GM23338 (cell line): ENCODE measurements at regions not wholly inside any gene's neighbourhood (a gene's known extent, or its start where the extent isn't known, plus 50 kb on each side); places are given as distances from the start of the nearest gene placed in this dataset.

Experiments used
- ATAC-seq: fragments of 200-7000 bp; cut with Tn5 transposase; 3 replicates; pipeline ENCODE4 v1.9.1; 2020
- DNase-seq: peaks from one replicate; pipeline ENCODE4 v3.0.0-alpha.2; 2015; ENCODE audit warnings: low spot score
- H2AFZ ChIP-seq: fragments of 200-600 bp; sonication (generic); 2 replicates; pipeline ENCODE4 v1.8.0; 2016; ENCODE audit warnings: antibody characterized with exemption, mild to moderate bottlenecking, moderate library complexity
- H3F3A ChIP-seq: fragments of 200-600 bp; sonication (generic); replicated peaks from 2 replicates; pipeline ENCODE4 v1.8.0; 2017; ENCODE audit warnings: antibody characterized with exemption, mixed run types, low read depth
- H3K27ac ChIP-seq: fragments of 200-600 bp; sonication (generic); 2 replicates; pipeline ENCODE4 v1.6.1; 2016; ENCODE audit warnings: low read depth
- H3K27me3 ChIP-seq: fragments of 200-600 bp; sonication (generic); 2 replicates; pipeline ENCODE4 v1.8.0; 2016; ENCODE audit warnings: mild to moderate bottlenecking, mixed run types, moderate library complexity; ENCODE audit not compliant: insufficient read depth
- H3K36me3 ChIP-seq: fragments of 200-600 bp; sonication (generic); 2 replicates; pipeline ENCODE4 v1.8.0; 2016; ENCODE audit warnings: mild to moderate bottlenecking; ENCODE audit not compliant: insufficient read depth
- H3K4me1 ChIP-seq: fragments of 200-600 bp; sonication (generic); 2 replicates; pipeline ENCODE4 v1.8.0; 2016; ENCODE audit warnings: mild to moderate bottlenecking, moderate library complexity; ENCODE audit not compliant: insufficient read depth
- H3K4me2 ChIP-seq: fragments of 200-600 bp; sonication (generic); 2 replicates; pipeline ENCODE4 v1.7.1; 2017; ENCODE audit warnings: mixed run types
- H3K4me3 ChIP-seq: fragments of 200-600 bp; sonication (generic); 2 replicates; pipeline ENCODE4 v1.6.1; 2016; ENCODE audit warnings: mixed run types
- H3K79me2 ChIP-seq: fragments of 200-600 bp; sonication (generic); replicated peaks from 2 replicates; pipeline ENCODE4 v1.8.0; 2017; ENCODE audit warnings: mild to moderate bottlenecking; ENCODE audit not compliant: insufficient read depth
- H3K9me2 ChIP-seq: fragments of 200-600 bp; sonication (generic); 2 replicates; pipeline ENCODE4 v1.8.0; 2017; ENCODE audit not compliant: insufficient read depth
- H4K20me1 ChIP-seq: fragments of 200-600 bp; sonication (generic); replicated peaks from 2 replicates; pipeline ENCODE4 v1.8.0; 2017; ENCODE audit warnings: mild to moderate bottlenecking; ENCODE audit not compliant: insufficient read depth
- H3K27ac Mint-ChIP-seq: 2 replicates; pipeline ENCODE4 v1.8.0; 2020; ENCODE audit warnings: inconsistent platforms, mild to moderate bottlenecking, moderate library complexity, mixed read lengths
- H3K27me3 Mint-ChIP-seq: 3 replicates; pipeline ENCODE4 v1.8.0; 2022; ENCODE audit warnings: low read depth, mild to moderate bottlenecking, moderate library complexity, mixed read lengths, inconsistent platforms; ENCODE audit not compliant: insufficient read depth, poor library complexity
- H3K36me3 Mint-ChIP-seq: 3 replicates; pipeline ENCODE4 v1.8.0; 2021; ENCODE audit warnings: low read depth, mild to moderate bottlenecking, inconsistent platforms, moderate library complexity, mixed read lengths
- H3K4me1 Mint-ChIP-seq: 3 replicates; pipeline ENCODE4 v1.8.0; 2020; ENCODE audit warnings: mild to moderate bottlenecking, inconsistent platforms, mixed read lengths
- H3K4me3 Mint-ChIP-seq: 3 replicates; pipeline ENCODE4 v1.8.0; 2021; ENCODE audit warnings: moderate library complexity, mild to moderate bottlenecking, inconsistent platforms, mixed read lengths
- H3K9me3 Mint-ChIP-seq: 3 replicates; pipeline ENCODE4 v1.8.0; 2020; ENCODE audit warnings: moderate library complexity, mild to moderate bottlenecking, inconsistent platforms, mixed read lengths
- CREB1 ChIP-seq: fragments of 250-450 bp; sonication (Bioruptor Pico); IDR thresholded peaks from 2 replicates; pipeline ENCODE4 v1.5.0; 2020; ENCODE audit warnings: low read depth, mild to moderate bottlenecking, moderate library complexity
- CTCF ChIP-seq, 2 experiments: fragments of 200-600 bp in 1 of 2; sonication (generic) in 1 of 2; conservative IDR thresholded peaks; 2 replicates each; pipeline versions ENCODE4 v1.5.1 to v1.6.1; 2016 to 2017; ENCODE audit warnings: antibody characterized with exemption in 2 of 2, low read depth in 2 of 2, mild to moderate bottlenecking in 2 of 2, moderate library complexity in 1 of 2
- ETS1 ChIP-seq: IDR thresholded peaks from 2 replicates; pipeline ENCODE4 v1.6.1; 2016; ENCODE audit warnings: antibody characterized with exemption
- EZH2 ChIP-seq: fragments of 200-600 bp; sonication (generic); IDR thresholded peaks from one replicate; pipeline ENCODE4 v1.8.0; 2017; ENCODE audit warnings: antibody characterized with exemption, mild to moderate bottlenecking, low read depth; ENCODE audit not compliant: unreplicated experiment
- EZH2phosphoT487 ChIP-seq: fragments of 200-600 bp; sonication (generic); IDR thresholded peaks from one replicate; pipeline ENCODE4 v1.8.1; 2018; ENCODE audit warnings: antibody characterized with exemption; ENCODE audit not compliant: unreplicated experiment
- JUNB ChIP-seq: IDR thresholded peaks from one replicate; pipeline ENCODE4 v1.6.1; 2016; ENCODE audit warnings: antibody characterized with exemption; ENCODE audit not compliant: unreplicated experiment
- ZNF331 ChIP-seq: fragments of 250-450 bp; sonication (Bioruptor Pico); IDR thresholded peaks from 2 replicates; pipeline ENCODE4 v1.5.0; 2020; ENCODE audit warnings: low read depth, mild to moderate bottlenecking, moderate library complexity
- ZNF462 ChIP-seq: fragments of 250-450 bp; sonication (Bioruptor Pico); IDR thresholded peaks from 2 replicates; pipeline ENCODE4 v1.5.0; 2020; ENCODE audit warnings: mild to moderate bottlenecking, moderate library complexity

- Histone ChIP-seq H3K27ac (no peak overlapping the region), H3K79me2 (no peaks in the 10 kb centered on the region), H3K27me3 (no peaks in the 10 kb centered on the region), H3K4me2 (no peak overlapping the region), H3K36me3 (no peaks in the 10 kb centered on the region), H2AFZ (no peak overlapping the region), H3K4me1 (no peaks in the 10 kb centered on the region), H3K9me2 (peaks cover 1% of the 10 kb centered on the region; the same call in 1 of the 2 replicates), H4K20me1 (no peaks in the 10 kb centered on the region), H3F3A (no peaks in the 10 kb centered on the region), H3K4me3 (no peak overlapping the region)
- Mint-ChIP-seq H3K4me3 (no peak overlapping the region), H3K4me1 (peaks cover 11% of the 10 kb centered on the region), H3K27ac (no peak overlapping the region), H3K36me3 (no peaks in the 10 kb centered on the region; the same call in 2 of the 3 replicates), H3K27me3 (peaks cover 2% of the 10 kb centered on the region), H3K9me3 (no peaks in the 10 kb centered on the region)
- ATAC-seq: no peak
- DNase-seq: no peak
- TF ChIP-seq ZNF462: no peak
- TF ChIP-seq CREB1: no peak
- no peak for TF ChIP-seq JUNB
- TF ChIP-seq EZH2: no peak
- no peak for TF ChIP-seq ETS1
- no peak for TF ChIP-seq ZNF331 (CRISPR knock-in tag)
- no peak for TF ChIP-seq EZH2phosphoT487
- no peak for TF ChIP-seq CTCF (conservative IDR thresholded peaks at IDR 0.05; ENCODE audit: low read depth in 2 of 2)
Measured at GRCh38 chr6:68013780-68014515, 621.1 kb upstream of the ADGRB3 start.
